GM18499 (cell line): ENCODE measurements at regions not wholly inside any gene's neighbourhood (a gene's known extent, or its start where the extent isn't known, plus 50 kb on each side); places are given as distances from the start of the nearest gene placed in this dataset.

ENCODE experiments used
- ATAC-seq: cut with Tn5 transposase; IDR thresholded peaks from one replicate; pipeline ENCODE4 v1.9.1; 2021; ENCODE audit warnings: moderate number of reproducible peaks; ENCODE audit not compliant: insufficient read depth, unreplicated experiment

GRCh38 chr13:30009411-30009810 lies 159.0 kb upstream of the UBL3 start:
- ATAC-seq = no peak

GRCh38 chr13:30006246-30006645 lies 155.8 kb upstream of the UBL3 start:
- no peak for ATAC-seq

GRCh38 chr13:30004204-30004603 lies 153.8 kb upstream of the UBL3 start:
- no peak for ATAC-seq

- no peak for ATAC-seq
Measured at GRCh38 chr13:30002577-30002976, 152.2 kb upstream of the UBL3 start.

- ATAC-seq = no peak
Measured at GRCh38 chr13:30000370-30000765, 150.0 kb upstream of the UBL3 start.

- ATAC-seq = no peak
Measured at GRCh38 chr13:29999492-30000369, 149.3 kb upstream of the UBL3 start.

GRCh38 chr13:29996316-29996715 lies 145.9 kb upstream of the UBL3 start:
- no peak for ATAC-seq

GRCh38 chr13:29994911-29995595 lies 144.6 kb upstream of the UBL3 start:
- ATAC-seq = no peak

- ATAC-seq = no peak
Measured at GRCh38 chr13:29993716-29994488, 143.5 kb upstream of the UBL3 start.

GRCh38 chr13:29993196-29993595 lies 142.8 kb upstream of the UBL3 start:
- ATAC-seq = no peak

- no peak for ATAC-seq
Measured at GRCh38 chr13:29991343-29991742, 140.9 kb upstream of the UBL3 start.

- no peak for ATAC-seq
Measured at GRCh38 chr13:29987340-29987739, 136.9 kb upstream of the UBL3 start.

GRCh38 chr13:29980339-29980738 lies 129.9 kb upstream of the UBL3 start:
- no peak for ATAC-seq

- ATAC-seq = no peak
Measured at GRCh38 chr13:29978211-29978610, 127.8 kb upstream of the UBL3 start.

- no peak for ATAC-seq
Measured at GRCh38 chr13:29977476-29978120, 127.2 kb upstream of the UBL3 start.

- no peak for ATAC-seq
Measured at GRCh38 chr13:29976535-29976934, 126.1 kb upstream of the UBL3 start.

- no peak for ATAC-seq
Measured at GRCh38 chr13:29975283-29975682, 124.9 kb upstream of the UBL3 start.

GRCh38 chr13:29969286-29969685 lies 118.9 kb upstream of the UBL3 start:
- ATAC-seq = no peak

GRCh38 chr13:29964181-29964845 lies 113.9 kb upstream of the UBL3 start:
- no peak for ATAC-seq

GRCh38 chr13:29963089-29963488 lies 112.7 kb upstream of the UBL3 start:
- ATAC-seq = no peak
